Neural progenitor cell (in vitro differentiated cells): ENCODE measurements at regions not wholly inside any gene's neighbourhood (a gene's known extent, or its start where the extent isn't known, plus 50 kb on each side); places are given as distances from the start of the nearest gene placed in this dataset.

Experiments used
- EZH2 ChIP-seq: fragments of 200-600 bp; sonication (generic); IDR thresholded peaks from 2 replicates; pipeline ENCODE4 v1.6.1; 2017; ENCODE audit warnings: antibody characterized with exemption, mild to moderate bottlenecking, moderate library complexity
- TF ChIP-seq, protein P1 (sequence below): fragments of 200-600 bp; sonication (generic); IDR thresholded peaks from 2 replicates; pipeline ENCODE4 v1.5.1; 2017; ENCODE audit warnings: antibody characterized with exemption, mild to moderate bottlenecking

DNA sequence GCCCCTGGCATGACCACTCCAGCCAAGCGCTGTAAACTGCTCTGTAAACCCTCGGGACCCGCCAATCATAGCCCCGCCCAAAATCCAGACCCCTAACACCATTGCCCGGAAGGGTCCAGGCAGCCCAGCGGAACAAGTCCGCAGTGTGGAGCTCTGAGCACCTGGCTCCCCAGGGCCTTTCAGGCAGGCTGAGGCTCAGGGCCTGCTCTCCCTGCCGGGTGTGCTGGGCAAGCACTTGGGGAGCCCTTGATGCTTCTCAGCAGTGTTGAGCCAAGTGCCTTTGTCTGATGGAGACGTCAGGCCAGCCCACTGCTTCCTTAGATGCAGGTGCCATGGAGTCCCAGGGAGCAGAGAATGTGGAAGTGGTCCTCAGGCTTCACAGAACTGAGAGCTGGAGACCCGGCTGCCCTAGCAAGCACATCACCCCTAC is 106.2 kb downstream of the TLE3 start:
- TF ChIP-seq, protein P1, sequence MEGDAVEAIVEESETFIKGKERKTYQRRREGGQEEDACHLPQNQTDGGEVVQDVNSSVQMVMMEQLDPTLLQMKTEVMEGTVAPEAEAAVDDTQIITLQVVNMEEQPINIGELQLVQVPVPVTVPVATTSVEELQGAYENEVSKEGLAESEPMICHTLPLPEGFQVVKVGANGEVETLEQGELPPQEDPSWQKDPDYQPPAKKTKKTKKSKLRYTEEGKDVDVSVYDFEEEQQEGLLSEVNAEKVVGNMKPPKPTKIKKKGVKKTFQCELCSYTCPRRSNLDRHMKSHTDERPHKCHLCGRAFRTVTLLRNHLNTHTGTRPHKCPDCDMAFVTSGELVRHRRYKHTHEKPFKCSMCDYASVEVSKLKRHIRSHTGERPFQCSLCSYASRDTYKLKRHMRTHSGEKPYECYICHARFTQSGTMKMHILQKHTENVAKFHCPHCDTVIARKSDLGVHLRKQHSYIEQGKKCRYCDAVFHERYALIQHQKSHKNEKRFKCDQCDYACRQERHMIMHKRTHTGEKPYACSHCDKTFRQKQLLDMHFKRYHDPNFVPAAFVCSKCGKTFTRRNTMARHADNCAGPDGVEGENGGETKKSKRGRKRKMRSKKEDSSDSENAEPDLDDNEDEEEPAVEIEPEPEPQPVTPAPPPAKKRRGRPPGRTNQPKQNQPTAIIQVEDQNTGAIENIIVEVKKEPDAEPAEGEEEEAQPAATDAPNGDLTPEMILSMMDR: no peak
- no peak for TF ChIP-seq EZH2
